Stomach (tissue), 8 donors: ENCODE measurements at regions not wholly inside any gene's neighbourhood (a gene's known extent, or its start where the extent isn't known, plus 50 kb on each side); places are given as distances from the start of the nearest gene placed in this dataset.

Experiments used
- DNase-seq, 2 donors: peaks; one replicate each; pipeline versions ENCODE4 v3.0.0 to v3.0.0-alpha.2; 2013 to 2019
- H3K27ac ChIP-seq, 5 donors: fragments of 200-600 bp in 4 of 5; sonication (generic) in 4 of 5; one replicate each; pipeline ENCODE4 v1.5.1; 2013 to 2019; ENCODE audit warnings: mild to moderate bottlenecking in 1 of 5, moderate library complexity in 1 of 5
- H3K27me3 ChIP-seq, 3 donors: fragments of 200-600 bp; sonication (generic); one replicate each; pipeline ENCODE4 v1.5.1; 2017 to 2019; ENCODE audit warnings: mixed run types in 1 of 3
- H3K36me3 ChIP-seq, 4 donors: fragments of 200-600 bp; sonication (generic); 1 replicate in 3 of 4; 2 replicates in 1 of 4; pipeline ENCODE4 v1.5.1; 2016 to 2019
- H3K4me1 ChIP-seq, 4 donors: fragments of 200-600 bp; sonication (generic); one replicate each; pipeline ENCODE4 v1.5.1; 2016 to 2019
- H3K4me3 ChIP-seq, 4 donors: fragments of 200-600 bp; sonication (generic) in 3 of 4; one replicate each; pipeline ENCODE4 v1.5.1; 2016 to 2019; ENCODE audit warnings: mild to moderate bottlenecking in 1 of 4
- H3K9me3 ChIP-seq, 4 donors: fragments of 200-600 bp; sonication (generic); one replicate each; pipeline ENCODE4 v1.5.1; 2016 to 2019
- CTCF ChIP-seq, 7 experiments: fragments of 450-650 bp in 4 of 7; fragments of 200-600 bp in 3 of 7; sonication (generic) in 3 of 7; IDR thresholded peaks; one replicate each; pipeline ENCODE4 v1.5.1; 2016 to 2019; ENCODE audit warnings: antibody characterized with exemption in 7 of 7, control low read depth in 2 of 7, mild to moderate bottlenecking in 1 of 7
- EP300 ChIP-seq: sonication (generic); formaldehyde crosslinking; IDR thresholded peaks from one replicate; pipeline ENCODE4 v1.6.1; 2017; ENCODE audit warnings: antibody characterized with exemption
- POLR2A ChIP-seq, 4 donors: fragments of 450-650 bp; IDR thresholded peaks; one replicate each; pipeline ENCODE4 v1.6.1; 2016; ENCODE audit warnings: antibody characterized with exemption in 4 of 4, control low read depth in 2 of 4, mild to moderate bottlenecking in 1 of 4, moderate library complexity in 1 of 4
- POLR2AphosphoS5 ChIP-seq, 3 donors: sonication (generic); formaldehyde crosslinking; IDR thresholded peaks; one replicate each; pipeline ENCODE4 v1.6.1; 2016; ENCODE audit warnings: antibody characterized with exemption in 3 of 3
- WGBS, 5 donors: extraction: QIAGEN DNeasy Blood & Tissue Kit in 3 of 5; methylation state at CpG; one replicate each; pipeline versions ENCODE4 v1.1.5 to v1.1.7; 2013 to 2018; 5-methylcytosine and 5-hydroxymethylcytosine counted together
- intact Hi-C: fragments of 100-400 bp; cut with DNase I; formaldehyde crosslinking; loops from one replicate; pipeline ENCODE4 v1.15.1; 2023; ENCODE audit warnings: low total_unique reads
- donor health status: healthy with polysubstance abuse.
- donor health status: Bipolar disorder and iron deficiency.
- donor health status: healthy.

- Histone ChIP-seq H3K27ac (no peak overlapping the region), H3K4me1 (peaks cover 15 to 45% (median 25%) of the 10 kb centered on the region in 4 donors), H3K4me3 (no peak overlapping the region), H3K9me3 (no peaks in the 10 kb centered on the region), H3K27me3 (no peaks in the 10 kb centered on the region), H3K36me3 (peaks cover 36 to 91% (median 79%) of the 10 kb centered on the region in 4 donors)
- DNase-seq: no peak
- WGBS, 5 donors: 74 to 85% (median 80%) methylated on average over 5 of the region's 5 CpGs
- intact Hi-C loops: no loop called here
- TF ChIP-seq POLR2A (IDR thresholded peaks at IDR 0.05): no peak
- TF ChIP-seq EP300: no peak
- no peak for TF ChIP-seq CTCF (IDR thresholded peaks at IDR 0.05)
- TF ChIP-seq POLR2AphosphoS5 (IDR thresholded peaks at IDR 0.05): no peak
These were observed 141.9 kb upstream of the KLF14 start for GRCh38 chr7:130875901-130876300.

GRCh38 chr7:130877236-130877990 is 143.4 kb upstream of the KLF14 start:
- intact Hi-C loops: no loop called here
- TF ChIP-seq CTCF (IDR thresholded peaks at IDR 0.05) (no peak), POLR2A (IDR thresholded peaks at IDR 0.05) (no peak), POLR2AphosphoS5 (IDR thresholded peaks at IDR 0.05) (no peak), EP300 (no peak)
- DNase-seq: no peak
- Histone ChIP-seq H3K36me3 (peaks cover 48 to 91% (median 78%) of the 10 kb centered on the region in 4 donors), H3K4me1 (peaks cover 17 to 60% (median 36%) of the 10 kb centered on the region in 4 donors), H3K4me3 (no peak overlapping the region), H3K9me3 (no peaks in the 10 kb centered on the region), H3K27me3 (no peaks in the 10 kb centered on the region), H3K27ac (no peak overlapping the region)
- WGBS, 5 donors: 91 to 96% (median 93%) methylated on average over 10 of the region's 10 CpGs

DNA sequence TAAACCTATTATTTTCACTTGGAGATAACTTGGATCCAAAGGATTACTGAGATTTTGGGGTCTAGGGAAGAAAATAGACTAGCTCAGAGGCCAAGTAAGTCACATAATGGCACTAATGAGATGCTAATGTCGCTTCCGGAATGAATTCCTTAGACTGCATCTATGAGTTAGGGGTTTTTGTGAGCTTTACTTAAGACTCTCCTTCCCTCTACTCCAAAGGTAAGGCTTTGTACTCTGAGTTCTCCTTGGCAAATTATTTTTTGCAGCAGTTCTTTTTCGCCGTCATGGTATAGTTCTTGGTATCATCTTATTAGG is 143.9 kb upstream of the KLF14 start:
- no peak for DNase-seq
- Histone ChIP-seq H3K27me3 (no peaks in the 10 kb centered on the region), H3K36me3 (peaks cover 53 to 91% (median 78%) of the 10 kb centered on the region in 4 donors), H3K27ac (no peak overlapping the region), H3K9me3 (no peaks in the 10 kb centered on the region), H3K4me3 (no peak overlapping the region), H3K4me1 (peaks cover 17 to 65% (median 36%) of the 10 kb centered on the region in 4 donors)
- WGBS, 5 donors: 87 to 97% (median 93%) methylated on average over 4 of the region's 4 CpGs
- no peak for TF ChIP-seq POLR2AphosphoS5 (IDR thresholded peaks at IDR 0.05)
- TF ChIP-seq POLR2A (IDR thresholded peaks at IDR 0.05): no peak
- TF ChIP-seq CTCF (IDR thresholded peaks at IDR 0.05): no peak
- no peak for TF ChIP-seq EP300
- intact Hi-C loops: no loop called here

DNA sequence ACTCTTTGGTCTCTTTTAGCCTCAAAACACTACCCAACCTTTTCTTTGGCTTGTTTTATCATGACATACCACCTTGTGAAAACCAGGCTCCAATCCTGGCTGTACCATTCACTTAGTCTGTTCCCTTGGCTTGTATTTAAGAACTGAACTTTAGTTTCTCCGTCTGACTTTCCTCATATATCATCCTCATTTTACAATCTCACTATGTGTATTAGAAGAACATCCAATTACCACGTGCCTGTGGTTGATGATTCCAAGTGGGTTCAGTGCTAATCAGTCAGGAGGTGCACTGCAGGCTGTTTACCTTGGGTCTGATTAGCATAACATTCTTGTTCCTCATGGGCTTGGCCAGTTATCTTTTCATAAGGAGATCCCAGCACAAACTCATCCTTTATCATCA is 144.8 kb upstream of the KLF14 start:
- WGBS, 5 donors: 40 to 68% (median 42%) methylated on average over 2 of the region's 2 CpGs
- no peaks in the 10 kb centered on the region for H3K27me3 ChIP-seq
- no peaks in the 10 kb centered on the region for H3K9me3 ChIP-seq
- peaks cover 57 to 91% (median 78%) of the 10 kb centered on the region in 4 donors for H3K36me3 ChIP-seq
- TF ChIP-seq CTCF (IDR thresholded peaks at IDR 0.05) (no peak), POLR2AphosphoS5 (IDR thresholded peaks at IDR 0.05) (peak in 1 of 3 donors; percentile 2)
- no peak overlapping the region for H3K4me3 ChIP-seq
- intact Hi-C loops: no loop called here
- peaks cover 17 to 68% (median 33%) of the 10 kb centered on the region in 4 donors for H3K4me1 ChIP-seq
- DNase-seq: no peak
- no peak overlapping the region for H3K27ac ChIP-seq
